OCI-LY3 (cell line): ENCODE measurements at regions not wholly inside any gene's neighbourhood (a gene's known extent, or its start where the extent isn't known, plus 50 kb on each side); places are given as distances from the start of the nearest gene placed in this dataset.

Experiments used
- H2AFZ ChIP-seq: fragments of 200-600, 300-600 bp; shearing (Covaris generic); 2 replicates; pipeline ENCODE4 v1.6.0; 2014; ENCODE audit warnings: antibody characterized with exemption, low read depth, low read length
- H3K27ac ChIP-seq: fragments of 200-600, 300-600 bp; sonication (generic); 2 replicates; pipeline ENCODE4 v1.5.1; 2014; ENCODE audit warnings: mild to moderate bottlenecking, low read length, moderate library complexity, mixed read lengths
- H3K27me3 ChIP-seq: fragments of 200-600, 300-600 bp; sonication (generic); 2 replicates; pipeline ENCODE4 v1.6.1; 2014; ENCODE audit warnings: low read depth, low read length, mixed read lengths
- H3K36me3 ChIP-seq: fragments of 200-600, 300-600 bp; sonication (generic); replicated peaks from 2 replicates; pipeline ENCODE3; 2014; ENCODE audit warnings: low read depth, low read length, mixed read lengths
- H3K4me1 ChIP-seq: fragments of 300-600, 200-600 bp; sonication (generic); 2 replicates; pipeline ENCODE4 v1.6.1; 2014; ENCODE audit warnings: low read length, mixed read lengths
- H3K4me2 ChIP-seq: fragments of 200-600, 300-600 bp; sonication (generic); 2 replicates; pipeline ENCODE4 v1.6.1; 2014; ENCODE audit warnings: low read length, mixed read lengths
- H3K4me3 ChIP-seq: fragments of 300-600, 200-600 bp; sonication (generic); 2 replicates; pipeline ENCODE4 v1.5.1; 2014; ENCODE audit warnings: antibody characterized with exemption, mild to moderate bottlenecking, low read length, moderate library complexity
- H3K79me2 ChIP-seq: fragments of 300-600, 200-600 bp; shearing (Covaris generic); 2 replicates; pipeline ENCODE4 v1.6.1; 2014; ENCODE audit warnings: mild to moderate bottlenecking, low read length, mixed read lengths
- H3K9ac ChIP-seq: fragments of 300-600, 200-600 bp; shearing (Covaris generic); 2 replicates; pipeline ENCODE4 v1.6.0; 2014; ENCODE audit warnings: mild to moderate bottlenecking, low read length, moderate library complexity
- H3K9me3 ChIP-seq: fragments of 200-600, 300-600 bp; shearing (Covaris generic); 2 replicates; pipeline ENCODE4 v1.6.1; 2014; ENCODE audit warnings: low read length, mixed read lengths; ENCODE audit not compliant: insufficient read depth
- H4K20me1 ChIP-seq: fragments of 200-600, 300-600 bp; sonication (generic); 2 replicates; pipeline ENCODE4 v1.6.1; 2016; ENCODE audit warnings: low read length, mixed read lengths; ENCODE audit not compliant: insufficient read depth
- EZH2phosphoT487 ChIP-seq: fragments of 200-600 bp; shearing (Covaris generic); IDR thresholded peaks from 2 replicates; pipeline ENCODE4 v1.6.1; 2018; ENCODE audit warnings: antibody characterized with exemption, mixed run types, low read depth
- TF ChIP-seq, protein P1 (sequence below): fragments of 200-600, 300-600 bp; sonication (generic); IDR thresholded peaks from 2 replicates; pipeline ENCODE4 v1.5.1; 2014; ENCODE audit warnings: antibody characterized with exemption, low read length, low read depth

DNA sequence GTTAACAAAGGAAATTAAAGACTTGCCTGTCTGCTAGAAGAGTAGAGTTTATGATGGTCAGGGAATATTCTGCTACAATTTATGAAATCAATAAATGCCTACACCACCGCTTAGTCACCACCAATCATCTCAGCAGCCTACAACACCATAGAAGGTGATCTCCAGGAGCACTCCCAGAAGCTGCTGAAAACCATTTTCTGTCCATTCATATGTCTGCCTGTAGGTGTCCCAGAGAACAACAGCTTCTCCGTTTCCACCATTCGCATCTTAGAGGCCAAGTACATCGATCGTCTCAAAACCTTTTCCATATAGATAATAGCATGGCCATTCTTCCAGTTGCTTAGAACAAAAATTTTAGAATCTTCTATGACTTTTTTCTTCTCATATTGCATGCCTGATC, 303.4 kb downstream of the KCNC2 start:
- no peaks in the 10 kb centered on the region for H4K20me1 ChIP-seq
- H3K4me1 ChIP-seq: no peaks in the 10 kb centered on the region
- TF ChIP-seq, protein P1, sequence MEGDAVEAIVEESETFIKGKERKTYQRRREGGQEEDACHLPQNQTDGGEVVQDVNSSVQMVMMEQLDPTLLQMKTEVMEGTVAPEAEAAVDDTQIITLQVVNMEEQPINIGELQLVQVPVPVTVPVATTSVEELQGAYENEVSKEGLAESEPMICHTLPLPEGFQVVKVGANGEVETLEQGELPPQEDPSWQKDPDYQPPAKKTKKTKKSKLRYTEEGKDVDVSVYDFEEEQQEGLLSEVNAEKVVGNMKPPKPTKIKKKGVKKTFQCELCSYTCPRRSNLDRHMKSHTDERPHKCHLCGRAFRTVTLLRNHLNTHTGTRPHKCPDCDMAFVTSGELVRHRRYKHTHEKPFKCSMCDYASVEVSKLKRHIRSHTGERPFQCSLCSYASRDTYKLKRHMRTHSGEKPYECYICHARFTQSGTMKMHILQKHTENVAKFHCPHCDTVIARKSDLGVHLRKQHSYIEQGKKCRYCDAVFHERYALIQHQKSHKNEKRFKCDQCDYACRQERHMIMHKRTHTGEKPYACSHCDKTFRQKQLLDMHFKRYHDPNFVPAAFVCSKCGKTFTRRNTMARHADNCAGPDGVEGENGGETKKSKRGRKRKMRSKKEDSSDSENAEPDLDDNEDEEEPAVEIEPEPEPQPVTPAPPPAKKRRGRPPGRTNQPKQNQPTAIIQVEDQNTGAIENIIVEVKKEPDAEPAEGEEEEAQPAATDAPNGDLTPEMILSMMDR: no peak
- TF ChIP-seq EZH2phosphoT487: no peak
- H2AFZ ChIP-seq: no peak overlapping the region; the same call in 1 of the 2 replicates
- H3K27ac ChIP-seq: no peak overlapping the region
- no peak overlapping the region for H3K4me2 ChIP-seq
- H3K4me3 ChIP-seq: no peak overlapping the region
- no peaks in the 10 kb centered on the region for H3K27me3 ChIP-seq
- no peaks in the 10 kb centered on the region for H3K36me3 ChIP-seq
- H3K79me2 ChIP-seq: no peaks in the 10 kb centered on the region
- H3K9me3 ChIP-seq: no peaks in the 10 kb centered on the region
- no peak overlapping the region for H3K9ac ChIP-seq

DNA sequence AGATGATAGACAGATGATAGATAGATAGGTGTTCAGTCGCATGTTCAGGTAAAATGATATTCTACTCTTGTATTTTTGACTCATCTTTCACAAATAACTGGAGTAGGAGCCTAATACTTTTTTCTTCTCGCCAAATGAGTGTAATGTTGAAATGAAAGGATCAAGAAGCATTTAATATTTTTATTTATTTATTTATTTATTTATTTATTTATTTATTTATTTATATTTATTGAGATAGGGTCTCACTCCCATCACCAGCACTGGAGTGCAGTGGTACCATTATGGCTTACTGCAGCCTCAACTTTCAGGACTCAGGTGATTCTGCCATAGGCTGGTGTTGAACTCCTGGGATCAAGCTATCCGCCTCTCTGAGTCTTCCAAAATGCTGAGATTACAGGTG, 298.8 kb downstream of the KCNC2 start:
- no peaks in the 10 kb centered on the region for H3K79me2 ChIP-seq
- H3K27ac ChIP-seq: no peak overlapping the region
- no peaks in the 10 kb centered on the region for H3K4me1 ChIP-seq
- H4K20me1 ChIP-seq: no peaks in the 10 kb centered on the region
- no peaks in the 10 kb centered on the region for H3K27me3 ChIP-seq
- no peaks in the 10 kb centered on the region for H3K36me3 ChIP-seq
- H3K9ac ChIP-seq: no peak overlapping the region
- TF ChIP-seq, protein P1: no peak
- TF ChIP-seq EZH2phosphoT487: no peak
- no peak overlapping the region for H2AFZ ChIP-seq
- no peaks in the 10 kb centered on the region for H3K9me3 ChIP-seq
- no peak overlapping the region for H3K4me3 ChIP-seq
- no peak overlapping the region for H3K4me2 ChIP-seq

DNA sequence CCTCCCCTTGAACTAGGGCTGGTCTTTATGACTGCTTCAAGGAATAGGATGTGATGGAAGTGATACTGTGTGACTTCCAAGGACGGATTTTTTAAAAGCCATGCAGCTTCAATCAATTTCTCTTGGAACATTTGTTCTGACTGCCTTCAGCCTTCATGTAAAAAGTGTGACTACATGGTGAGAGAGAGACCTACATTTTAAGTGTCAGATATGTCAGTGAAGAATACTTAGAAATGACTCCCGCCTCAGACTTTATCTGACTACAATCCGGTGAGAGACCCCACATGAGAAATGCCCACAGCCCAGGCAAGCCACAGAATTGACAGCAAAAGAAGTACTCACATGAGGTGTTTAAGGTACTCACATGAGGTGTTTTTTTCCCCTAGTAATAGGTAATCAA, 295.3 kb downstream of the KCNC2 start:
- no peaks in the 10 kb centered on the region for H3K36me3 ChIP-seq
- H3K9ac ChIP-seq: no peak overlapping the region
- no peak overlapping the region for H3K27ac ChIP-seq
- TF ChIP-seq, protein P1: no peak
- TF ChIP-seq EZH2phosphoT487: no peak
- no peak overlapping the region for H3K4me2 ChIP-seq
- H3K4me1 ChIP-seq: no peaks in the 10 kb centered on the region
- no peak overlapping the region for H3K4me3 ChIP-seq
- H3K9me3 ChIP-seq: no peaks in the 10 kb centered on the region
- no peak overlapping the region for H2AFZ ChIP-seq
- no peaks in the 10 kb centered on the region for H3K27me3 ChIP-seq
- no peaks in the 10 kb centered on the region for H4K20me1 ChIP-seq
- no peaks in the 10 kb centered on the region for H3K79me2 ChIP-seq

DNA sequence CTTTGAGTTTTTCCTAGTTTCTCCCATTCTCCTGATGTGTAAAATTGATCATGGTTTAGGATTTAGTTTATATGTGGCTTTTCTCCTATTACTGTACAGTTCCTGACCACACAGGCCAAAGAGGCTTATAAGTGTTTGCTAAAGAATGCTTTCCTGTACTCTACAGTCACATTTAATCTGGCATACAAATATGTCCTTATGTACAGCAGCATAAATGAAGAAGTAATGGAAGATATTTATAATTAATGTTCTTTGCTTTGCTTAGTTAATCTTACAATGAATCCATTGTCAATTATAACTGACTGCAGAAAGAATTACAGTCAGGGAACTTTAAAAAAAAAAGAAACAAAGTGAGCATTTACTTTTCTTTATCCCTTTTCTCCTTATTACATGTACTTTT, 293.9 kb downstream of the KCNC2 start:
- no peak overlapping the region for H2AFZ ChIP-seq
- no peak for TF ChIP-seq EZH2phosphoT487
- TF ChIP-seq, protein P1: no peak
- H3K4me3 ChIP-seq: no peak overlapping the region
- H4K20me1 ChIP-seq: no peaks in the 10 kb centered on the region
- H3K36me3 ChIP-seq: no peaks in the 10 kb centered on the region
- H3K9me3 ChIP-seq: no peaks in the 10 kb centered on the region
- no peaks in the 10 kb centered on the region for H3K4me1 ChIP-seq
- H3K27ac ChIP-seq: no peak overlapping the region
- H3K79me2 ChIP-seq: no peaks in the 10 kb centered on the region
- no peaks in the 10 kb centered on the region for H3K27me3 ChIP-seq
- no peak overlapping the region for H3K9ac ChIP-seq
- no peak overlapping the region for H3K4me2 ChIP-seq
